ENCODE measurements at regions not wholly inside any gene's neighbourhood (a gene's known extent, or its start where the extent isn't known, plus 50 kb on each side); places are given as distances from the start of the nearest gene placed in this dataset.

DNA sequence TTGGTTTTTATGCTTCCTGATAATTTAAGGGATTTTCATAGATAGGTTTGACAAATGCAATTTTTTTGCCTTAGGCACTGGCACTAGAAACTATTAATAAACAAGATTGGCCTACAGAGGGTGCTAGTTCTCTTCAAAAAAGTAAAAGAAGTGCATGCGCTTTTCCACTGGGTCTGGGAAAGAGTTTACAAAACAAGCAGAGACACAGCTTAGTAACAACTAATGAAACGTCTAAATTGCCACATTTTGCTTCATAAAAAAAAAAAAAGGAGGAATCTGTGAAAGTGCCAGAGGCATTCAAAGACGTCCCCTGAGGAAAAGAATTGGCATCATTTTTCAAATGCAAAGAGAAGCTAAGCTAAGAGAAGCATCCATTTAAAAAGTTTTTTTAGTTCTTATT lies 58.3 kb upstream of the EEA1 start:
- peaks cover 12% of the 10 kb centered on the region for H3K4me1 ChIP-seq (ENCODE audit: control insufficient read depth, insufficient read depth, low read length)
- peaks cover 9% of the 10 kb centered on the region for H3K9me3 ChIP-seq (ENCODE audit: control insufficient read depth, low read length)
- peak overlapping the region; percentile 54 for H3K9ac ChIP-seq (ENCODE audit: low read length)
- H3K27me3 ChIP-seq (replicated peaks; ENCODE audit: control insufficient read depth, insufficient read depth, low read length), result no peaks in the 10 kb centered on the region
- peak overlapping the region; percentile 63 for H3K4me3 ChIP-seq (ENCODE audit: low read length)
- H3K36me3 ChIP-seq (ENCODE audit: control insufficient read depth, insufficient read depth, low read length, severe bottlenecking), result no peaks in the 10 kb centered on the region
- DNase-seq (ENCODE audit: low read depth), result peak; percentile 95

- H3K9me3 ChIP-seq (ENCODE audit: control insufficient read depth, low read length), result peaks cover 7% of the 10 kb centered on the region
- H3K9ac ChIP-seq (ENCODE audit: low read length), result peak overlapping the region; percentile 54
- no peaks in the 10 kb centered on the region for H3K27me3 ChIP-seq (replicated peaks; ENCODE audit: control insufficient read depth, insufficient read depth, low read length)
- no peaks in the 10 kb centered on the region for H3K36me3 ChIP-seq (ENCODE audit: control insufficient read depth, insufficient read depth, low read length, severe bottlenecking)
- peaks cover 12% of the 10 kb centered on the region for H3K4me1 ChIP-seq (ENCODE audit: control insufficient read depth, insufficient read depth, low read length)
- no peak for DNase-seq (ENCODE audit: low read depth)
- H3K4me3 ChIP-seq (ENCODE audit: low read length), result peak overlapping the region; percentile 63
Observed at GRCh38 chr12:92987846-92988621, 58.9 kb upstream of the EEA1 start.

- no peak for DNase-seq (ENCODE audit: low read depth)
- Histone ChIP-seq H3K36me3 (ENCODE audit: control insufficient read depth, insufficient read depth, low read length, severe bottlenecking) (no peaks in the 10 kb centered on the region), H3K4me3 (ENCODE audit: low read length) (no peak overlapping the region), H3K9ac (ENCODE audit: low read length) (no peak overlapping the region), H3K9me3 (ENCODE audit: control insufficient read depth, low read length) (peaks cover under 1% of the 10 kb centered on the region), H3K4me1 (ENCODE audit: control insufficient read depth, insufficient read depth, low read length) (peaks cover 12% of the 10 kb centered on the region), H3K27me3 (replicated peaks; ENCODE audit: control insufficient read depth, insufficient read depth, low read length) (no peaks in the 10 kb centered on the region)
Observed at GRCh38 chr12:92988622-92989130, 59.6 kb upstream of the EEA1 start.

DNA sequence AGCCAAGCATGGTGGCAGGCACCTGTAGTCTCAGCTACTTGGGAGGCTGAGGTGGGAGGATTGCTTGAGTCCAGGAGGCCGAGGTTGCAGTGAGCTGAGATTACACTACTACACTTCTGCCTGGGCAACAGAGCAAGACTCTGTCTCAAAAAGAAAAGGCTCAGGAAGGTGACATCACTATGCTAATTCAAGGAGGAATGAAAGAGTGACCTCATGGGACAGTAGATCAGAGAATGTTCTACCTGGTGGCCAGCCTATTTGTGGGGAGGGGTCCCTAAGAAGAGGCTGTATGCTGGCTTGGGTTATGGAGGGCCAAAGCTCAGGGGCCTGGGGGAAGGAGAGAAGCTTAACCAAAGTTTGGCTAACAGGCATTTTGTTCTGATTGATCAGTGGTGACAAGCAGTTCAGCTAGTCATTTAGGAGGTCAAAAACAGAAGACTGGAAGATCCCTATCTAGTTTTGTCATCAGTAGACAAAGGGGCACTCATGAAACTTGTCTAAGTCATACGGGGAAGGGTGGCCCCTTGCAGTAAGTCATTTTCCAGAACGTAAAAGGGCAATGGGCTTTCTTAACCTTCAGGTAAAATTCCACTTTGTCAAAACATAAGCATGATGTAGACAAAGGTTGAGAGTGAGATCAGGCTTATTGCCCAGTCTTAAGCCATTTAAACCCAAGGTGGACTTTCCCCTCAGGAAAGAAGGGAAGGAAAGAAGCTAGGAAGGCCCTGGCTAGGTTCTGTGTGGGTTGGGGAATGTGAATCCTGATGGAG lies 60.8 kb upstream of the EEA1 start:
- H3K9ac ChIP-seq (ENCODE audit: low read length), result no peak overlapping the region
- H3K4me3 ChIP-seq (ENCODE audit: low read length), result no peak overlapping the region
- H3K27me3 ChIP-seq (replicated peaks; ENCODE audit: control insufficient read depth, insufficient read depth, low read length), result no peaks in the 10 kb centered on the region
- no peak for DNase-seq (ENCODE audit: low read depth)
- no peaks in the 10 kb centered on the region for H3K36me3 ChIP-seq (ENCODE audit: control insufficient read depth, insufficient read depth, low read length, severe bottlenecking)
- H3K4me1 ChIP-seq (ENCODE audit: control insufficient read depth, insufficient read depth, low read length), result peaks cover 12% of the 10 kb centered on the region
- no peaks in the 10 kb centered on the region for H3K9me3 ChIP-seq (ENCODE audit: control insufficient read depth, low read length)

DNA sequence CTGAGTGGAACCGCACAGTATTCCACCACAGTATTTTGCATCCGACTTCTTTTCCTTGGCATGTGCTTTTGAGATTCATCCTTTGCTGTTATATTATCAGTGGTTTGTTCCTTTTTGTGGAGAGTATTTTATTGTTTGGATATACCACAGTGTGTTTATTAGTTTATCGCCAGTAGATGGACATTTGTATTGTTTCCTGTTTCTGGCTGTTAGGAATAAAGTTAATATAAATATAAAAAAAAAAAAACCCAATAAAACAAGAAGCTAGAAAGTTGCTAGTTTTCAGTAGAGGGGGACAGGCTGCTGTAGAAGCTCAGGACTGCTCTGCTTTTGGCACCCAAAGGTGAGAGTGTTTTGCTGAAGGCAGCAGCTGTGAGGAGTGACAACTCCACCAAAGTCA lies 62.0 kb upstream of the EEA1 start:
- peaks cover 12% of the 10 kb centered on the region for H3K4me1 ChIP-seq (ENCODE audit: control insufficient read depth, insufficient read depth, low read length)
- H3K4me3 ChIP-seq (ENCODE audit: low read length), result no peak overlapping the region

DNA sequence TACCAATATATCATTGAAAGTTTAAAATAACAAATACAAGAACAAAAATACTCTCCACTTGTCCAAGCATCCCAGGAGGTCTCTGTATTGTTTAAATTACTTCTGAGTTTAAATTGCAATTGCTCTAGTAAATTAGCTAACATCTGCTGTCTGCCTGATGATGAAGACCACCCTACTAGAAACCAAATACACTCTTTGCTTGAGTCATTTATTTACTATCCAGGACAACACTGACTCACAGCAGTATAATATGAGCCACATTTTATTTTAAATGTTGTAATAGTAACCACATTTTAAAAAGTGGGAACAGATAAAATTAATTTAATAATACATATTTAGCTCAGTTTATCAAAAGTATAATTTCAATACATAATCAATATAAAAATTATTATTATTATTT lies 62.9 kb upstream of the EEA1 start:
- no peak overlapping the region for H3K4me3 ChIP-seq (ENCODE audit: low read length)
- H3K27me3 ChIP-seq (replicated peaks; ENCODE audit: control insufficient read depth, insufficient read depth, low read length), result no peaks in the 10 kb centered on the region
- H3K4me1 ChIP-seq (ENCODE audit: control insufficient read depth, insufficient read depth, low read length), result peaks cover 9% of the 10 kb centered on the region
- no peaks in the 10 kb centered on the region for H3K36me3 ChIP-seq (ENCODE audit: control insufficient read depth, insufficient read depth, low read length, severe bottlenecking)
- H3K9me3 ChIP-seq (ENCODE audit: control insufficient read depth, low read length), result no peaks in the 10 kb centered on the region
- peak; percentile 32 for DNase-seq (ENCODE audit: low read depth)
- H3K9ac ChIP-seq (ENCODE audit: low read length), result no peak overlapping the region

More for the DNA sequence above, 62.0 kb upstream of the EEA1 start:
- Histone ChIP-seq H3K36me3 (ENCODE audit: control insufficient read depth, insufficient read depth, low read length, severe bottlenecking) (no peaks in the 10 kb centered on the region), H3K27me3 (replicated peaks; ENCODE audit: control insufficient read depth, insufficient read depth, low read length) (no peaks in the 10 kb centered on the region), H3K9me3 (ENCODE audit: control insufficient read depth, low read length) (no peaks in the 10 kb centered on the region), H3K9ac (ENCODE audit: low read length) (no peak overlapping the region)
- no peak for DNase-seq (ENCODE audit: low read depth)

DNA sequence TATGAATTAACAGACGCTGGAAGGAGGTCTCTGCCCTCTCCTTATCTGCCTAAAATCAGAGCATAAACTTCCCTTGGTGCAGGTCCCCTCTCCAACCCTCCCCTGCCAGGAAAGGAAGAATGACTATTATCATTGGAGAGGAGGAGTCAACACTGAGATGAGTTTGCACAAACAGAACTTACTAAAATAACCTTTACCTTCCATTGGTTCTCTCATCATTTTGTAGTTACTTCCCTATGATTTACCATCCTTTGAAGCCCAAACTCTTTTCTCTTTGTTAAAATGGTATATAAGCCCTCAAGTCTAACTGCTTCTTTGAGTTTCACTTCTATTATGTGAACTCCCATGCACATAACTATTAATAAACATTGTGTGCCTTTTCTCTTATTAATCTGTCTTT lies 64.2 kb upstream of the EEA1 start:
- Histone ChIP-seq H3K36me3 (ENCODE audit: control insufficient read depth, insufficient read depth, low read length, severe bottlenecking) (no peaks in the 10 kb centered on the region), H3K9ac (ENCODE audit: low read length) (no peak overlapping the region), H3K4me1 (ENCODE audit: control insufficient read depth, insufficient read depth, low read length) (no peaks in the 10 kb centered on the region), H3K27me3 (replicated peaks; ENCODE audit: control insufficient read depth, insufficient read depth, low read length) (no peaks in the 10 kb centered on the region), H3K9me3 (ENCODE audit: control insufficient read depth, low read length) (no peaks in the 10 kb centered on the region), H3K4me3 (ENCODE audit: low read length) (no peak overlapping the region)
- DNase-seq (ENCODE audit: low read depth), result no peak

DNA sequence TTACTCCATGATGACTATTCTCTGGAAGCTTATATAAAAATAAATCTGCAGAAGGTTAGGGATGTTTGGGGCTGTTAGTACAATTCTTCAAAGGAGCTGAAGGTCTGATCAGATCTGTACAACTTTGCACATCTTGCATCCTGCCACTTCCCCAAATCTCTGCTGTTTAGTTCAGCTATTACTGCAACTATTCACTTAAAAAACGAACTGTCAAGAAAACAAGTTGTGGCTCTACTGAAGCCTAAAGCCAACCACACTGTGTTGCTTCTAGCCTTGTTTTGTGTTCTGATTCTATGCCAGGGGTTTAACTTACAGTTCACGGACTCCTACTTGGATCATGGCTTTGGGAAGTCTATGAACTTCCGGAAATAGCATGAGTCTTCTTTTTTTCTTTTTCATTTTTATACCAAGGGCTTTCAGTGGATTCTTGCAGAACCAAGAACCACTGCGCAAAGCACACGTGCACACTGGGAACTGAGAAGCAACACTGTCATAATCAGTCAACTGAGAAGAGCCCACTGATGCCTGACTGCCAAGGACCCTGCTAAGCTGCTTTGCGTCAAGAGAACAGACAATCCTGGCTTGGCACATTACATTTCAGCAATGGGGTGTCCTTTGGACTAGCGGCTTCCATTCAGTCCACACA lies 66.3 kb upstream of the EEA1 start:
- no peaks in the 10 kb centered on the region for H3K9me3 ChIP-seq (ENCODE audit: control insufficient read depth, low read length)

DNA sequence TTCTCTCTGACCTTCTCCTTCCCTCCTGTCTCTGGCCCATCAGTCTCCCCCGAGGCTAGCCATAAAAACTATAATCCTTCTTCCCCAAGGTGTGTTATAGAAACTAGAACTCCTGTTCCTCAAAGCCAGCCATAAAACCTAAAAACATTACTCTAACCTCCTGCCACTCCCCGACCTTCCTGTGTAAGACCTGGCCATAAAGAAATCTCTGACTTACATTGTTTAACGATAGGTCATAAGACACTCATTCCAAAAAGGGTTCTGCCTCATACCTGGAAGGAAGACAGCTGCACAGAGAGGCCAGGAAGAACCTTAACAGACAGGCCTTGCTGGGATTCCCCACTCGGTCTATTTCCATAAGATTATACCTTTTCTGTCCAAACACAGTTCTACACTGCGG lies 70.9 kb upstream of the EEA1 start:
- Histone ChIP-seq H3K4me3 (ENCODE audit: low read length) (no peak overlapping the region), H3K36me3 (ENCODE audit: control insufficient read depth, insufficient read depth, low read length, severe bottlenecking) (no peaks in the 10 kb centered on the region), H3K4me1 (ENCODE audit: control insufficient read depth, insufficient read depth, low read length) (peaks cover 10% of the 10 kb centered on the region), H3K27me3 (replicated peaks; ENCODE audit: control insufficient read depth, insufficient read depth, low read length) (no peaks in the 10 kb centered on the region), H3K9me3 (ENCODE audit: control insufficient read depth, low read length) (no peaks in the 10 kb centered on the region), H3K9ac (ENCODE audit: low read length) (no peak overlapping the region)
- DNase-seq (ENCODE audit: low read depth), result no peak

More for the DNA sequence above, 66.3 kb upstream of the EEA1 start:
- Histone ChIP-seq H3K27me3 (replicated peaks; ENCODE audit: control insufficient read depth, insufficient read depth, low read length) (no peaks in the 10 kb centered on the region), H3K9ac (ENCODE audit: low read length) (no peak overlapping the region), H3K4me1 (ENCODE audit: control insufficient read depth, insufficient read depth, low read length) (no peaks in the 10 kb centered on the region), H3K36me3 (ENCODE audit: control insufficient read depth, insufficient read depth, low read length, severe bottlenecking) (no peaks in the 10 kb centered on the region), H3K4me3 (ENCODE audit: low read length) (no peak overlapping the region)
- DNase-seq (ENCODE audit: low read depth), result no peak

- Histone ChIP-seq H3K9ac (ENCODE audit: low read length) (no peak overlapping the region), H3K36me3 (ENCODE audit: control insufficient read depth, insufficient read depth, low read length, severe bottlenecking) (no peaks in the 10 kb centered on the region), H3K9me3 (ENCODE audit: control insufficient read depth, low read length) (no peaks in the 10 kb centered on the region), H3K27me3 (replicated peaks; ENCODE audit: control insufficient read depth, insufficient read depth, low read length) (no peaks in the 10 kb centered on the region), H3K4me3 (ENCODE audit: low read length) (no peak overlapping the region), H3K4me1 (ENCODE audit: control insufficient read depth, insufficient read depth, low read length) (peaks cover 10% of the 10 kb centered on the region)
- DNase-seq (ENCODE audit: low read depth), result no peak
Observed at GRCh38 chr12:93001407-93001806, 72.3 kb upstream of the EEA1 start.
